ENCODE measurements at regions not wholly inside any gene's neighbourhood (a gene's known extent, or its start where the extent isn't known, plus 50 kb on each side); places are given as distances from the start of the nearest gene placed in this dataset.

GRCh38 chr4:3855646-3856045 is 89.5 kb downstream of the ADRA2C start:
- CTCF ChIA-PET: no interaction called here

GRCh38 chr4:3856604-3857204 is 90.5 kb downstream of the ADRA2C start:
- H3K4me1 ChIP-seq (replicated peaks; ENCODE audit: insufficient read depth): no peaks in the 10 kb centered on the region
- no peak overlapping the region for H2AFZ ChIP-seq
- no peaks in the 10 kb centered on the region for H4K20me1 ChIP-seq (ENCODE audit: insufficient read depth)
- TF ChIP-seq EZH2 (IDR thresholded peaks at IDR 0.05; ENCODE audit: low read depth): no peak
- TF ChIP-seq CTCF (conservative IDR thresholded peaks at IDR 0.05): no peak
- no TSS peak for BruUV-seq (replicated peaks)
- H3K79me2 ChIP-seq (ENCODE audit: low read depth): no peaks in the 10 kb centered on the region
- ChIA-PET POLR2A (ENCODE audit: unreplicated experiment) (no interaction called here), CTCF (no interaction called here)
- no peaks in the 10 kb centered on the region for H3K36me3 ChIP-seq (ENCODE audit: low read depth)
- no peak overlapping the region for H3K27ac ChIP-seq
- H3K9me3 ChIP-seq (ENCODE audit: insufficient read depth, low read depth): no peaks in the 10 kb centered on the region
- H3F3A ChIP-seq (ENCODE audit: insufficient read depth, low read depth): no peaks in the 10 kb centered on the region
- H3K4me2 ChIP-seq: no peak overlapping the region
- intact Hi-C loops (cut with micrococcal nuclease; ENCODE audit: unreplicated experiment): no loop called here
- H3K27me3 ChIP-seq (ENCODE audit: insufficient read depth, low read depth): peaks cover 87% of the 10 kb centered on the region
- H3K4me3 ChIP-seq: no peak overlapping the region
- no peaks in the 10 kb centered on the region for H3K9me2 ChIP-seq (ENCODE audit: insufficient read depth)
- no peak for DNase-seq

More at GRCh38 chr4:3855646-3856045, 89.5 kb downstream of the ADRA2C start:
- peaks cover 86% of the 10 kb centered on the region for H3K27me3 ChIP-seq (ENCODE audit: insufficient read depth, low read depth)
- no TSS peak for BruUV-seq (replicated peaks)
- H3K4me3 ChIP-seq: no peak overlapping the region
- H3K79me2 ChIP-seq (ENCODE audit: low read depth): no peaks in the 10 kb centered on the region
- TF ChIP-seq CTCF (conservative IDR thresholded peaks at IDR 0.05): no peak
- TF ChIP-seq EZH2 (IDR thresholded peaks at IDR 0.05; ENCODE audit: low read depth): no peak
- no peak overlapping the region for H3K27ac ChIP-seq
- no peaks in the 10 kb centered on the region for H3K9me2 ChIP-seq (ENCODE audit: insufficient read depth)
- no peaks in the 10 kb centered on the region for H3K36me3 ChIP-seq (ENCODE audit: low read depth)
- DNase-seq: no peak
- H2AFZ ChIP-seq: no peak overlapping the region
- H3K4me2 ChIP-seq: no peak overlapping the region
- POLR2A ChIA-PET (ENCODE audit: unreplicated experiment): no interaction called here
- H3F3A ChIP-seq (ENCODE audit: insufficient read depth, low read depth): no peaks in the 10 kb centered on the region
- no peaks in the 10 kb centered on the region for H3K9me3 ChIP-seq (ENCODE audit: insufficient read depth, low read depth)
- no peaks in the 10 kb centered on the region for H3K4me1 ChIP-seq (replicated peaks; ENCODE audit: insufficient read depth)
- intact Hi-C loops (cut with micrococcal nuclease; ENCODE audit: unreplicated experiment): no loop called here
- H4K20me1 ChIP-seq (ENCODE audit: insufficient read depth): no peaks in the 10 kb centered on the region

- Histone ChIP-seq H3K36me3 (ENCODE audit: low read depth) (no peaks in the 10 kb centered on the region), H3K9me3 (ENCODE audit: insufficient read depth, low read depth) (no peaks in the 10 kb centered on the region), H3K4me1 (replicated peaks; ENCODE audit: insufficient read depth) (no peaks in the 10 kb centered on the region), H3K9me2 (ENCODE audit: insufficient read depth) (no peaks in the 10 kb centered on the region), H4K20me1 (ENCODE audit: insufficient read depth) (no peaks in the 10 kb centered on the region), H3K27me3 (ENCODE audit: insufficient read depth, low read depth) (peaks cover 90% of the 10 kb centered on the region), H3K27ac (no peak overlapping the region), H2AFZ (no peak overlapping the region), H3K79me2 (ENCODE audit: low read depth) (no peaks in the 10 kb centered on the region), H3K4me2 (no peak overlapping the region), H3K4me3 (no peak overlapping the region), H3F3A (ENCODE audit: insufficient read depth, low read depth) (no peaks in the 10 kb centered on the region)
- intact Hi-C loops (cut with micrococcal nuclease; ENCODE audit: unreplicated experiment): no loop called here
- TF ChIP-seq EZH2 (IDR thresholded peaks at IDR 0.05; ENCODE audit: low read depth) (no peak), CTCF (conservative IDR thresholded peaks at IDR 0.05) (no peak)
- ChIA-PET CTCF (no interaction called here), POLR2A (ENCODE audit: unreplicated experiment) (no interaction called here)
- BruUV-seq (replicated peaks): no TSS peak
- DNase-seq: no peak
Observed at GRCh38 chr4:3857269-3857926, 91.2 kb downstream of the ADRA2C start.

All from PC-9 (cell line).